ENCODE measurements at regions not wholly inside any gene's neighbourhood (a gene's known extent, or its start where the extent isn't known, plus 50 kb on each side); places are given as distances from the start of the nearest gene placed in this dataset.

- H4K20me1 ChIP-seq (ENCODE audit: insufficient read depth, poor library complexity, severe bottlenecking) = no peaks in the 10 kb centered on the region
- no peak overlapping the region for H3K27ac ChIP-seq
- H3K4me2 ChIP-seq = no peak overlapping the region
- H2AFZ ChIP-seq = no peak overlapping the region
- no peaks in the 10 kb centered on the region for H3K36me3 ChIP-seq (replicated peaks; ENCODE audit: insufficient read depth, low read depth)
- no peaks in the 10 kb centered on the region for H3K9me2 ChIP-seq (replicated peaks; ENCODE audit: insufficient read depth)
- TF ChIP-seq EZH2 (IDR thresholded peaks at IDR 0.05; ENCODE audit: borderline replicate concordance) (no peak), EZH2phosphoT487 (IDR thresholded peaks at IDR 0.05; ENCODE audit: low read depth, severe bottlenecking, unreplicated experiment) (no peak), CTCF (IDR thresholded peaks at IDR 0.05; ENCODE audit: poor library complexity) (no peak)
- H3K4me3 ChIP-seq = no peak overlapping the region
- WGBS (ENCODE audit: low lambda C conversion rate, missing lambda C conversion rate) = 88% methylated on average over 11 of the region's 11 CpGs
- no peak for DNase-seq (ENCODE audit: low spot score)
- H3K27me3 ChIP-seq = no peaks in the 10 kb centered on the region
- H3K4me1 ChIP-seq (ENCODE audit: insufficient read depth) = no peaks in the 10 kb centered on the region
- H3K79me2 ChIP-seq = no peaks in the 10 kb centered on the region
- H3K9me3 ChIP-seq (ENCODE audit: low read depth) = no peaks in the 10 kb centered on the region
Observed at GRCh38 chr16:51892293-51893007, 654.5 kb downstream of the TOX3 start.

GRCh38 chr16:51888534-51888933, 658.4 kb downstream of the TOX3 start:
- DNase-seq (ENCODE audit: low spot score) = no peak
- H3K79me2 ChIP-seq = no peaks in the 10 kb centered on the region
- TF ChIP-seq CTCF (IDR thresholded peaks at IDR 0.05; ENCODE audit: poor library complexity) (no peak), EZH2phosphoT487 (IDR thresholded peaks at IDR 0.05; ENCODE audit: low read depth, severe bottlenecking, unreplicated experiment) (no peak), EZH2 (IDR thresholded peaks at IDR 0.05; ENCODE audit: borderline replicate concordance) (no peak)
- H3K36me3 ChIP-seq (replicated peaks; ENCODE audit: insufficient read depth, low read depth) = no peaks in the 10 kb centered on the region
- H3K27ac ChIP-seq = no peak overlapping the region
- H3K9me3 ChIP-seq (ENCODE audit: low read depth) = no peaks in the 10 kb centered on the region
- no peak overlapping the region for H3K4me3 ChIP-seq
- no peaks in the 10 kb centered on the region for H3K27me3 ChIP-seq
- no peak overlapping the region for H2AFZ ChIP-seq
- H4K20me1 ChIP-seq (ENCODE audit: insufficient read depth, poor library complexity, severe bottlenecking) = no peaks in the 10 kb centered on the region
- 84% methylated on average over 1 of the region's 1 CpG for WGBS (ENCODE audit: low lambda C conversion rate, missing lambda C conversion rate)
- H3K4me2 ChIP-seq = no peak overlapping the region
- H3K4me1 ChIP-seq (ENCODE audit: insufficient read depth) = no peaks in the 10 kb centered on the region
- H3K9me2 ChIP-seq (replicated peaks; ENCODE audit: insufficient read depth) = no peaks in the 10 kb centered on the region

GRCh38 chr16:51888016-51888415, 658.9 kb downstream of the TOX3 start:
- no peak overlapping the region for H3K4me2 ChIP-seq
- no peaks in the 10 kb centered on the region for H3K27me3 ChIP-seq
- H3K4me1 ChIP-seq (ENCODE audit: insufficient read depth) = no peaks in the 10 kb centered on the region
- H3K36me3 ChIP-seq (replicated peaks; ENCODE audit: insufficient read depth, low read depth) = no peaks in the 10 kb centered on the region
- no peaks in the 10 kb centered on the region for H4K20me1 ChIP-seq (ENCODE audit: insufficient read depth, poor library complexity, severe bottlenecking)
- no peak overlapping the region for H2AFZ ChIP-seq
- TF ChIP-seq EZH2 (IDR thresholded peaks at IDR 0.05; ENCODE audit: borderline replicate concordance) (no peak), EZH2phosphoT487 (IDR thresholded peaks at IDR 0.05; ENCODE audit: low read depth, severe bottlenecking, unreplicated experiment) (no peak), CTCF (IDR thresholded peaks at IDR 0.05; ENCODE audit: poor library complexity) (no peak)
- no peak overlapping the region for H3K4me3 ChIP-seq
- DNase-seq (ENCODE audit: low spot score) = no peak
- WGBS (ENCODE audit: low lambda C conversion rate, missing lambda C conversion rate) = 94% methylated on average over 1 of the region's 1 CpG
- no peak overlapping the region for H3K27ac ChIP-seq
- no peaks in the 10 kb centered on the region for H3K9me2 ChIP-seq (replicated peaks; ENCODE audit: insufficient read depth)
- no peaks in the 10 kb centered on the region for H3K9me3 ChIP-seq (ENCODE audit: low read depth)
- H3K79me2 ChIP-seq = no peaks in the 10 kb centered on the region
